ENCODE measurements at regions not wholly inside any gene's neighbourhood (a gene's known extent, or its start where the extent isn't known, plus 50 kb on each side); places are given as distances from the start of the nearest gene placed in this dataset.

GRCh38 chr14:58733451-58734208 lies 95.9 kb downstream of the DACT1 start:
- TF ChIP-seq CTCF (IDR thresholded peaks at IDR 0.05) = no peak
- no peak for TF ChIP-seq POLR2A (IDR thresholded peaks at IDR 0.05)
